C4-2B (cell line): ENCODE measurements at regions not wholly inside any gene's neighbourhood (a gene's known extent, or its start where the extent isn't known, plus 50 kb on each side); places are given as distances from the start of the nearest gene placed in this dataset.

ENCODE experiments used
- CTCF ChIP-seq: fragments of 450-650 bp; conservative IDR thresholded peaks from 2 replicates; pipeline ENCODE4 v1.5.1; 2017; ENCODE audit warnings: mild to moderate bottlenecking
- ZFX ChIP-seq: fragments of 450-650 bp; IDR thresholded peaks from 2 replicates; pipeline ENCODE4 v1.6.1; 2017

- TF ChIP-seq ZFX (no peak), CTCF (no peak)
Observed at GRCh38 chr9:118536153-118536552, 832.0 kb downstream of the TLR4 start.
